GM19395 (cell line): ENCODE measurements at regions not wholly inside any gene's neighbourhood (a gene's known extent, or its start where the extent isn't known, plus 50 kb on each side); places are given as distances from the start of the nearest gene placed in this dataset.
A peak's percentile ranks its signal among the peaks of the same experiment; 100 is the strongest.
"Not testable (repeated sequence)": the region's sequence is repeated elsewhere in the genome, so short reads cannot be mapped to it uniquely, and the experiment has no call there.

Experiments
- ATAC-seq: cut with Tn5 transposase; IDR thresholded peaks from one replicate; pipeline ENCODE4 v1.9.1; 2021; ENCODE audit warnings: mild to moderate bottlenecking, moderate library complexity; ENCODE audit not compliant: unreplicated experiment

DNA sequence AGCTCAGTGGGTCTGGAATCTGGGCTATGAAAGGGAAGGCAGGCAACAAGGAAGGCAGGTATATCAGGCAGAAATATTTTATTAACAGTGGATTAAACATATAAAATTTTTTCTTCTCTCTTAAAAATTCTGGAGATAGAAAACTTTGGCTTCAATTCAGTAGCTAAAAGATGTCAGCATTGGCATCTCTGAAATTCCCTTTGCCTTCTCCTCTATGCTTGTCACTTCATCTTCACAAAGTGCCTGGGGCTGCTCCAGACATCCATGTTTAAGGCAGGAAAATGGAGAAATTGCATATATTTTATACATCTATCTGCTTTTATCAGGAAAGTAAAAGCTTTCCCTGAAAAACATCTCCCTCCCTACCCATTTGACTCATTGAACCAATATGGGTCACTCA lies 894.1 kb upstream of the API5 start:
- ATAC-seq = no peak

DNA sequence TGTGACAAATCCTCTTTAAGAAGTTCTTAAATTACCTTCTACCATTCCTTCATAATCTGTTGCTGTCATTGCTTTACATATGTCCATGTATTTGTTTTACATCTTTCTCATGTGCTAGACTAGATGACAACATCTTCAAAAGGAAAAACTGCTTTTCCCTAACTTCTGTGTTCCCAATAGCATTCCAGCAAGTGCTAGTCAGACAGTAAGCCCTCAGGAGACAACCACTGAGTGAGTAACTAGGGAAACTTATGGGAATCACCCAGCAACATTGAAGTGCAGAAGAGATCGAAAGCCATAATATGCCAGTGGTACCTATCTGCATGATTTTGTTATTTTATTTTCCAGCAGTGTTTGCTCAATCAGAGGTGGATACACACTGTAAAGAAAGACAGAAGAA lies 889.7 kb upstream of the API5 start:
- ATAC-seq = no peak

DNA sequence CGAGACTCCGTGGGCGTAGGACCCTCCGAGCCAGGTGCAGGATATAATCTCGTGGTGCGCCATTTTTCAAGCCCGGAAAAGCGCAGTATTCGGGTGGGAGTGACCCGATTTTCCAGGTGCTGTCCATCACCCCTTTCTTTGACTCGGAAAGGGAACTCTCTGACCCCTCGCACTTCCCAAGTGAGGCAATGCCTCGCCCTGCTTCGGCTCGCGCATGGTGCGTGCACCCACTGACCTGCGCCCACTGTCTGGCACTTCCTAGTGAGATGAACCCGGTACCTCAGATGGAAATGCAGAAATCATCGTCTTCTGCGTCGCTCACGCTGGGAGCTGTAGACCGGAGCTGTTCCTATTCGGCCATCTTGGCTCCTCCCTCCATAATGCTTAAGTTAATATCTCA lies 876.9 kb upstream of the API5 start:
- not testable (repeated sequence) for ATAC-seq

DNA sequence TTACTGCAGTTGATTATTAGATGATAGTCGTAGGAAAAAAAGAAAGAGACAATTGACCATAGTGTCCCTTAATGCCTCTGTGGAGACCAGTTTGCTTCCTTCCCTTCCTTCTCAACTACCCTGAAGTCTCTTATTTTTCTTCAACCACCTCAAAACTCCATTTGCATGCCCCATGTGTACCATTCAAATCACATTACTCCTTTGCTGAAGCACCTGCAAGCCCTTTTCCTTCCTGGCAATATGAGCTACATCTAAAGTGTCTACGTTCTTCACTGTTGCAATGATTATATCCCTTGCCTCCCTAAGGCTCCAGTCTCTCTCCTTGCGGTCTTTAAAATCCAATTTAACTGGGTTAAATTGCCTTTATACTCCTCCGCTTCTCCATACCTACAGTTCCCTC lies 867.4 kb upstream of the API5 start:
- ATAC-seq = no peak

DNA sequence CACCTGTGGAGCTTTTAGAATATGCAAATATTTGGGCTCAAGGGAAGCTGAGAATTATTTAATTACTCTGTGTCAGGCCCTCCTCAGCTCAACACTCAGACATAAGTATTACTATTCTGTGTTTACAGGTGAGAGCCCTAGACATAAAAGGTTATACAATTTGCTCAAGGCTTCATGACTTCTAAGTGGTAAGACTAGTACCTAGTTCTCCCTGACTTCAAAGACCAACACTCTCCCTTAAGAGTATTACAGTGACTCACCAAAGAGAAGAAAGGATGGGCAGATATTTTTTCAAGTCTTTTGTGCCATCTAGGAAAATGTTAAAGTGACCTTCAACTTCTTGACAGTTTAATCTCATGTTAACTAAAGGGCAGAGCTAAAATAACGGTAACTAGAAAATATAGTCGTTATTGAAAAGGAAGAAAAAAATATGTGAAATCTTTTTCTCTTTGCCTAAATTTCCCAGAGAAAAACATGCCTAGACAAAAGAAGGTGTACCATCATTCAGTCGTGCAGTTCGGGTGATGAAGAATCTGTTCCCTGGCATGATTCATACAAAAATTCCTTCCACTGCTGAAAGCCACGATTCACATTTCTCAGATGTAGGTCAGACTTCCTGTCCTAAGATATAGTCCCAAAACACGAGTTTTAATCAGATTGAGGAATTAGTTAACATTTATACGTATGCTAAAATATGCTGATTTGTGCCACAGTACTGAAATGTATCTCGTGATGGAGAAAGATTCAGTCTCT lies 849.1 kb upstream of the API5 start:
- no peak for ATAC-seq

DNA sequence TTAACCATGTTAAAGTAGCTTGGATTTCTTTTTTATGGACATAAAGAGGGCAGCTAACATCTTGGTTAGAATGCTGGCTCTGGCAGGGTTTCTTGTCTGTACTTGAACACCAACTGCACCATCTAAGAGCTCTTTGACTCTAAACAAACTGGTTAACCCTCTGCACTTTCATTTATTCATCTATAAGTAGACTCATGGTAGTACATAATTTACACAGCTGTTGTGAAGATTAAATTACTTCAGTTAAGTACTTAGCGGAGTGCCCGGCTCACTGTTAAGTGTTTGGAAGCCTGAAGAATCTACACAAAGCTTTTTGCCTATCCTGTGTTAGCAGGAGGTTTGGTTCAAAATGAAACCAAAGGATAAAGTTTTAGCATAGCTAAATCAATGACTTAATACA lies 846.2 kb upstream of the API5 start:
- no peak for ATAC-seq

DNA sequence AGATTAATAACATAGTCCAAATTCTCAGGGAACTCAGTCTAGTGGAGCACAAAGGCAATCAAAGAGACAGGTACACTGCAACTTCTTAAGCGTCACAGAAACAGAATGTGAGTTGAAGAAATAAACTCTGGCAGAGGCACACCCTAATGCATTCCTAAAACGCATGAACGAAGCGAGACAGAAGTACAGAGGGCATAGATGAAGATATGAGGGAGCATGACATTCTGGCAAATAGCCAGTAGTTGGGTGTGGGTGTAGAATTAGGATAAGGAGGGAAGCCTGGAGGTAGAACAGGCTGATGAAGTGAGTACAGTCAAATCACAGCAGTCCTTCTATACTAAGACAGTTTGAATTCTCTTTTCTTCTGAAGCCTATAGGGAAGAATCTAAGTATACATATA lies 838.7 kb upstream of the API5 start:
- ATAC-seq = no peak

DNA sequence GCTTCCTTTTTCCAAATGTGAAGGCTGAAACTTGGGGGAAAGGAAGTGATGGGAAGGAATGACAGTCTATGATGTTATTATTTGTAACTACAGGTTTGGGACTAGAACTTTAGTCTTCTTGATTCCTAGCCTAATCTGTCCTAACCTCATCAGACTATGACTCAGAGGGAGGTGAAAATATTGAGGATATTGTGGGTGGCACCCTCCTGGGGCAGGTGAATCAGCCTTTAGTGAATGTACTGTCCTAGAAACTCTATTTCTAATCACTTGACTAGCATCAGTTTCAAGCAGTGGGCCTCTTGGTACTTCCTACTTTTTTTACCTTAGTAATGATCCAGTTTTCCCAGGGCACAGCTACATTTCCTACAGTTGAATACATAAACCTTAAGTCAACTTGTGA lies 829.0 kb upstream of the API5 start:
- no peak for ATAC-seq

DNA sequence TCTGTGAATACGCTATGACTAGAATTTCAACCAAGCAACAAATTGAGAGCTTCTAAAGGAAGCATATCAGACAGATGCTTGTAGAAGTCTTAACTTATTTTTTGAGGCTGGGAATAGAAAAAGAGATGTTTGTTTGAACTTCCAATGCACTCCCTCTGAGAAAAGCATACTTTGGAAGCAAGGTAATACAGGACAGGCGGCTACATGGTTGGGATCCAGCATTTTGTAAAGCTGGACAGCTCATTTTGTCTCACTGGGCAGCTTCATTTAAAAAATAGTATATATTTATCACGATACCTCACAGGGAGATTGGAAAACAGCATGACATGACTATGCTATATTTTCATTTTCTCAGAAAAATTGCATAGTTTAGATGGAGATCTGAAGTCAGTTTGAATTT lies 821.3 kb upstream of the API5 start:
- no peak for ATAC-seq

DNA sequence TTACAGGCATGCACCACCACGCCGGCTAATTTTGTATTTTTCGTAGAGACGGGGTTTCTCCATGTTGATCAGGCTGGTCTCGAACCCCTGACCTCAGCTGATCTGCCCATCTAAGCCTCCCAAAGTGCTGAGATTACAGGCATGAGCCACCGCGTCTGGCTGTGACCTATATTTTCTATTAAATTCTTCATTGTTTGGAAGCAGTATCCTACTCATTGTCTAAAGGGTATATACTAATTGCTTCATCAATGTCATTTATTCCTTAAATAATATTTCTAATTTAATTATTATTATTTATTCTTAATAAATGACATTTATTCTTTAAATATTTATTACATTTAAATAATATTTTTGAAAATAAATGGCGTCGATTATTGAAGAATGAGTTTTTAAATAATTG lies 817.3 kb upstream of the API5 start:
- ATAC-seq = no peak

DNA sequence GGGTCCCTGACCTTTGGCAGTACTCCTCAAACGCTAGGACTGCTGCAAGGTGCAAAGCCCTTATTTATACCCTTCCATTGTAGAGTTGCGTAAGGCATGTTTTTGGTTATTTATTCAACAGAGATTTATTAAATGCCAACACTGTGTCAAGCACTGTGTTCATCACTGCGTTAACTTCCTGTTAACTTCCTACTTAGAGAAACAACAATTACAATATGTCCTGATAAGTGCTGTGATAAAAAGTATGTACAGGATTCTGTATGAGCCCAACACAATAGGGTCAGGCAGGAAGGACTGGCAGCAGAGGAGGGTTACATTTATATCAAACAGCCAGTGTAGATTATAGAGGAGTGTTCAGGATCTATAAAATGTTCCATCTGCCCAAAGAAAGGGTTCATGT lies 812.8 kb upstream of the API5 start:
- no peak for ATAC-seq

DNA sequence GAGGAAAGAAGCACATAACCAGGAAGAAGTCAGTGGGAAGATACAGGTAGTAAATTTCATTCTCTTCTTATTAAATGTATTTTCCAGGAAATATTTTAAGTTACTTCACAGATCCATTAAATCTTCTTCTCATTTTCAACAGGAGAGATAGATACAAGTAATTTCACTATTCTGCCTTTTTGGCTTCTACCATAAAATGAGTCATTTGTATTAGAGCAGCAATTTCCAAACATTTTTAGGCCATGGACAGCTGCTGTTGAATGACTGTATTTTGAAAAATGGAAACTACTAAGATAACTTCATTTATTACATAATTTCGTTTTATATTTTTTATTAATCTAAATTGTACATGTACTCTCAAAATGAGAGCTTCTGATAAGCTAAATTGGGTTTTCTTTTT lies 809.6 kb upstream of the API5 start:
- no peak for ATAC-seq

DNA sequence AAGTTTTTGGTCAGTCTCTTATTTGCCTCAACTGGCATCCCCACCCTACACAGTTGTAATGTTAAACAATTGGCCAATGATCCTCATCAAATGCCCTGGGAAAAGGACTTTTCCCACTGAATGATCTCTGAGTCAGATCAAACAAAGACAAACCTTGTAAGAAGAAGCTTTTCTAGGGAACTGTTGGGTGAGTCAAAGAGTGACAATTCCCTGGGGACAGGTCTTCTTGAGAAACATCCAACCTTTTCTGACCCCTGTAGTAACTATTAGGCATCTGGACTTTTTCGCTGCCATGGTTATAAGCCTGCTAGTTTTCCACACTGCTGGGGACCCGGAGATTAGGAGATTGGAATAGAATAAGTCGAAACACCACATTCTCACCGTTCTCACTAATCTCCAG lies 789.8 kb upstream of the API5 start:
- ATAC-seq = no peak

DNA sequence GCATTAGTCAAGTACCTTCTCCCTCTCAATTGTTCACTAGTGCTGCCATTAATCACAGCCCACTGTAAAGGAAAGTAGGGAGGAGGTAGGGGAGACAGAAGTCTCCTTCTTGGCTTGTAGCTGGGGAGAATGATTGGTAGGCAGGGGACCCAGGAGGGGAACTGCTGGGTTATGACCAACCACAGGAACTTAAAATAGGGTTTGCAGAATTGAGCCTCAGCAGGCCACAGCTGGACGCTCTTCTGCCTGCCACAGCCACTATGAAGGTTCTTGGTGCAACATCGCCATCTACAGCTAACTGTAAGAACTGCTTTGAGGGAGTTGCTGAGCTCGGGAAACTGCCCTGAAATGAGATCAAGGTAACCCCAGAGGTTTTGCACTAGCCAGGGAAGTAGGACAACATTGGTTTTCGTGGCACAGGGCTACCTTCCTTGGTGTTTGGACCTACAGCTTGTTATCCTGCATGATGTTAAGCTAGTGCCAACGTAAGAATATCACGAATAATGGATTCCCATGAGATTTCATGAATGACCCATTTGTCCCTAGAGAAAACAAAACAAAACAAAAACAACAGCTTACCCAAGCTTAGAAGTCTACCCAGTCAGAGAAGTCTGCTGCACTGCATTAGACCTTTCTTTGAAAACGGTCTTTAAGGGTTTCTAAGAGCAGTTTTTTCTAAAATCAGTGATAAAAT lies 787.1 kb upstream of the API5 start:
- peak; percentile 98 for ATAC-seq

DNA sequence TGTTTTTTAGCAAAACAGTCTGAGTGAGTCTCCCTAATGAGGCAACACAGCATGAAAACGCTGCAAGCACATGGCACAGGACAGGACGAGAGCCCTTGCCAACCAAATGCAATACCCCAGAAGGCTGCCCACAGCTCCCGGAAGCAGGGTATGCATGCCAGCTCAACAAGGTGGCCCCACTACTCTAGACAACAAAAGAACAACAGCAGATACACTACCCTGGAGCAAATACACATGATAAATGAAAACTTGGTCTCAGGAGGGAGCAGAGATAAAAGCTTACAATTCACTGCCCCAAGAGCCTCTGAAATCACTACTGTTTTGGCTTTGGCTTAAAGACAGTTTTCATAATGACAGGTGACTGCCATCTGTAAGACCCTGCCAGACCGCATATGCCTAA lies 785.4 kb upstream of the API5 start:
- no peak for ATAC-seq

DNA sequence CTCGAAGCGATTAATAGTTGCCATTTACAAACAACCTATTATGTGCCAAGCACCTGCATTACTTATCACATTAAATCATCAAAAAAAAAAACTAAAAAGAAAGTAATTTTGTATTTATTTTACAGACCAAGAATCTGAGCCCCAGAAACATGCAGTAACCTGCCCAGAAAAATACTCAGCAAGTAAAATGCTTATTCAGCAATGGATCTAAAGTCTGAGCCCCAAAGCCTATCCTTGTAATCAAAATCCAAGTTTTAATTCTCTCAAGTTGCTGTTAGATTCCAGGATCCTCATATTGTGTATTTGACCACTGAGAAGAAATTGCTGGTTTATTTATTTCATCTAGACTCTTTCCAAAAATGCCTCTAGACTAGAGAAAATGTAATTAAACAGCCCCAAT lies 783.3 kb upstream of the API5 start:
- ATAC-seq = no peak

DNA sequence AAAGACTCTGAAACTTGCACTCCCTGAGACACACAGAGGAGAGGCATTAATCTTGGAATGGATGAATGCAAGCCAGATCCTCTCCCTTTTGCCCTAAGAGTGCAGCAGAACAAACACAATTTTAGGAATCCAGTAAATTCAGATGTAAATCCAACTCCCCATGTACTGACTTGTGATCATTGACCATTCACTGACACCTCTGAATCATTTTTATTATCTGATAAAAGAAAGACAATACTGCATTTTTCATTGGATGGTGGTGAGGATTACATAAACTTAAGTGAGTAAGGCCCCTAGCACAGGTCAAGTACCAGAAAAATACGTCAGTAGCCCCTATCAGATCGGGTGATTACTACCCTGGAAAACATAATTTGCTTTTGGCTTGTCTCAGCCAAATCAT lies 782.9 kb upstream of the API5 start:
- ATAC-seq = no peak

DNA sequence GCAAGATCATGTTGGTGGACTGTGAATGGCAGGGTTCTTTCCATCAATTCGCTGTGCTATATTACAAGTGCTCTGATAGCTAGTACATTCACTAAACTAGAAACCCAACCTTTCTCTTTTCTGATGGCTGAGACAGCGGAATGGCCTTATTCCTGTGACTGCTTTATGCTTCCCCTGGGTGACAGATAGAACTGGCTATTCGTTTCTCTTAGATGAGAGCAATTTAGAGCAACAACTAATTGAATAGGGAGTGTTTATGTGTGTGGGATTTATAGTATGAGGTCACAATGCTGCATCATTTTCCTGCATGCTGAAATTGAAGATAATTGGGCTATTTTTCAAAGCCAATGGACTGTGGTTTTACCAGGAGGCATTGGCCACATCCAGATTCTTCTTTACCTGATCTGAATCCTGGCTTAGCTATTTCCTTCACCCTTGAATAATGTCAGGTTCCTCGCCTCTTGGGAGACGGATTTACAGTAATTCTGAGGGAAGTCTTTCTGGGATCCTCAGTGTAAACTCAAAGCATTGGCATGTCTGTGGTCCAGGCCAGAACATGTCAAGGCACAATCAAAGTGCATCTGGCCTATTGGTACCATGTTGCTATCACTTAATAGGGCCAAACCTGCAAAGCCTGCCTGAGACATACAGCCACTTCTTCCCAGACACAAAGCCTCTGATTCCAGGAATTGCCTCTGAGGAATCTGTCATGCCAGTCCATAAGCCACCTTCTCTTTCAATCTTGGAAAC lies 775.0 kb upstream of the API5 start:
- no peak for ATAC-seq

DNA sequence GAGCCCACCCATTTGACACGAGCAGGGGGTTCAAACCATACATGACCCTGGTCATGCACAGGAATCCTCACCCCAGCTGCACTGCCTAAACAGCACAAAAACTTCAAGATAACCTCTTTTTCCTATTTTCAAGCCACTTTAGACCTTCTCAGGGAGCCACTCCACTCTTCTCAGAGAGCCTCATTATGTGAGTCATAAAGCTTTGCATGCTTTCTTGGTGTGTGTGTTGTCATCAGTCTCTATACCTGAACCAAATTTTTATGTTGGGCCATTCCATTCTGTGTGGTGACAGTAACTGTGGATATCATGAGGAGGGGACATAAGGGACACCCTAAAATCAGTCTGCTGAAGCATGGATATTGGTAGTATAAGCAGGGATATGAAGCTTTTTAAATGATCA lies 769.5 kb upstream of the API5 start:
- ATAC-seq = no peak

DNA sequence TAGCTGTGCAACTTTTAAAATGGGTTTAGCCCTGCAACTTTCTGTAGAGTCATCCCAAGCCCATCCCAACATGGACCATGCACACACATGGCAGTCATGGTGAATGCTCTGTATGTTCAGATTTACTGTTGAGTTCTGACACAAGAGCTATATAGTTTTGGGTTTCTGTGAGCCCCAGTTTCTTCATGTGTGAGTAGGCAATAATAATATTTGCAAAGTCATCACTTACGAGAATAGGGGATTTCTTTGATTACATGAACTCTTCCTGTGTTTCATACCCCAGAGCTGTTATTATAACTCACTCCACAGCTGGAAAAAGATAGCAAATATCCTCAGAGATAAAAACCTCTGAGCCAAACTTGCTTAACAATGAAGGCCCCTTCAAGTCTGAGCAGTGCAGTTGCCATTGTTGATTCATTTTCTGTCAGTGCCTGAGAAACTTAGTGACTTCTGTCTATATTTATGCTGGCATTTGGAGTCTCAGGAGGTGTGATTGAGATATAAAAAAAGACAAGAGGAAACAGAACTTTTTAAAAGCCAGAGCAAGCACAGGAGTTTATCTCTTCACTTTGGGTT lies 767.9 kb upstream of the API5 start:
- ATAC-seq = no peak

DNA sequence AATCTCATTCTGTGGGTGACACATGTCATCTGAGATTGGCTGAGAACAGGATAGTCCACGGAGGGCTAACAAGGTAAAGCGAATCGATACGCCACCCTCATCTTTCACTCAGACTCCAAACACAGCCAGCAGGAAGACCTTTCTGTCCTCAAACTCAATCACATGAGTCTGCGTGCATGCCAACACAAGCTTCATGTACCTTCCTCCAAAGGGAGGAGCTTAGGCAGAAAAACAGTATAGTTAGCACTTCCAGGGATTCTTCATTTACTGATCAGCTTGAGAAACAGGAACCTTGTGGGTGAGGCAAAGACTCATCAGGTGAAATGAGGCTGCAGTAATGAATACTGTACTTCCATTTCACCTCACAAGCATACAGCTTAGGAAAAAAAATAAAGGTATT lies 767.1 kb upstream of the API5 start:
- no peak for ATAC-seq

DNA sequence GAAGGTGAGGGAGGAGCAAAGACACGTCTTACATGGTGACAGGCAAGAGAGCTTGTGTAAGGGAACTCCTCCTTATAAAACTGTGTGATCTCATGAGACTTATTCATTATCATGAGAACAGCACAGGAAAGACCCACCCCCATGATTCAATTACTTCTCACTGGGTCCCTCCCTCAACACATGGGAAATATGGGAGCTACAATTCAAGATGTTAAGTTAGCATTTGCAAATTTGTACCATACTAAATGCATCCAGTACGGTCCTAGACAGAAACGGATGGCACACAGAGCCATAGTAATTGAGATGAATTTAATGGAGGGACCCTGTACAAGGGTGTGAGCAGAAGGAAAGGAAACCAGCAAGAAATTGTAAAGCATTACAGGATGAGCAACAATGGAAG lies 765.8 kb upstream of the API5 start:
- no peak for ATAC-seq
